Left lobe of liver (tissue), 2 donors: ENCODE measurements at regions not wholly inside any gene's neighbourhood (a gene's known extent, or its start where the extent isn't known, plus 50 kb on each side); places are given as distances from the start of the nearest gene placed in this dataset.
"Not testable (repeated sequence)": the region's sequence is repeated elsewhere in the genome, so short reads cannot be mapped to it uniquely, and the experiment has no call there.

Experiments
- ATAC-seq: fragments of 200-7000 bp; cut with Tn5 transposase; one replicate; pipeline ENCODE4 v1.9.1; 2020; ENCODE audit warnings: mild to moderate bottlenecking, moderate library complexity
- DNase-seq: peaks from one replicate; pipeline ENCODE4 v3.0.0-alpha.2; 2020; ENCODE audit warnings: low spot score
- donor health status: DM: no; HTN: no; CAD: no; lungs with moderate emphysema.
- donor health status: DM: no; HTN: yes; CAD: no.

DNA sequence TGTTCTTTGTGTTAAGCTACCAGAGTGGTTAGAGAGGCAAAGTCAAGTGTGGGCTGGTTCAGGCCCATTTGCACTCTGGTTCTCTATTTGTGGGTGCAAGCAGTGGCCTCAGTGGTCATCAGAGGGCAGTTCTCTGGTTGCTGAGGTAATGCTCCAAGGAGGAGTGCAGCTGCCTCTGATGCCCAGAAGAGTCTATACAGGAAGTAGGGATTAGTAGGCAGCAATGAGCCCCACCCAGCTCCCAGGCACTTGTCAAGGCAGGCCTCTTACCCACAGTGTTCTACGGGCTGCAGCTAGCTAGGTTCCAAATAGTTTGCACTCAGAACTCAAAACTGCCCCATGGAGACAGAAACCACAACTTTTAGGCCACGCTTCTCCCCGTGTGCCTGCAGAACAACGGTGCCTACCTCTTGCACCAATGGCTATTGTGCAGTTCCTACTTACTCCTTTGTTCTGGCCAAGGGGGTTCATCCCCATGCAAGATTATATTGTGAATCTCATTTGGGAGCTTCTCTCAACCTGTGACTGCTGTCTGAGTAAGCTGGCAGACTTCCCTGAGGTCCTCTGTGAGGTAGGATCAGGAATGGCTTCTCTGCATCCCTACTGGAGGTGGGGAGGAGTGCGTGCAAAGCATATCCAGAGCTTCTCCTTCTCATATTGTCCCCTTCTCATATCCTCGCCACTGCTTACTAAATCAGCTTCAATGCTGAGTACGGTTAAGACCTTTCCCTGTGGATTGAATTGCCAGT lies 410.3 kb upstream of the LMO3 start:
- DNase-seq (no peak), ATAC-seq (no peak)

DNA sequence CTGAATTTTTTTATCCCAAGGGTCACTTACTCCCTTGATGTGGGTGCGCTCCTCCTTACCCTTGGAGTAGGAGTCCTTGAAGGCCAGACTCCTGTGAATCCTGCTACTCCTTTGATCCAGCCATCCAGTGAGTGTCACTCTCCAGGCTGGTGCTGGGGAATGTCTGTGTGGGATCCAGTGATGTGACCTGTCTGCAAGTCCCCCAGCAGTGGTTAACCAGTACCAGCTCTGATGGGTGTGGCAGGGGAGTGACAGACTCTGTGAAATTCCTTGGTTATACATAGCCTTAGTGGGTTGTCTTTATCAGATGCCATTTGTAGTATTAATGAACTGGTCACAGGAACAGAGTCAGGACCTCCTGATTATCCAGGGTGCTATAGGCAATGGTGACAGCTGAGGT lies 409.5 kb upstream of the LMO3 start:
- no peak for ATAC-seq

GRCh38 chr12:17007442-17008040 lies 401.6 kb upstream of the LMO3 start:
- DNase-seq, ATAC-seq: not testable (repeated sequence)

More for the DNA sequence above, 409.5 kb upstream of the LMO3 start:
- no peak for DNase-seq

DNA sequence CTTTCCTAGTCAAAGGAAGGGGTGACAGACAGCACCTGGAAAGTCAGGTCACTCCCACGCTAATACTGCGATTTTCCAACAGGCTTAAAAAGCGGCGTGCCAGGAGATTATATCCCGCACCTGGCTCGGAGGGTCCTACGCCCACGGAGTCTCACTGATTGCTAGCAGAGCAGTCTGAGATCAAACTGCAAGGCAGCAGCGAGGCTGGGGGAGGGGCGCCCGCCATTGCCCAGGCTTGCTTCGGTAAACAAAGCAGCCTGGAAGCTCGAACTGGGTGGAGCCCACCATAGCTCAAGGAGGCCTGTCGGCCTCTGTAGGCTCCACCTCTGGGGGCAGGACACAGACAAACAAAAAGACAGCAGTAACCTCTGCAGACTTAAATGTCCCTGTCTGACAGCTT lies 392.6 kb upstream of the LMO3 start:
- not testable (repeated sequence) for DNase-seq, ATAC-seq

DNA sequence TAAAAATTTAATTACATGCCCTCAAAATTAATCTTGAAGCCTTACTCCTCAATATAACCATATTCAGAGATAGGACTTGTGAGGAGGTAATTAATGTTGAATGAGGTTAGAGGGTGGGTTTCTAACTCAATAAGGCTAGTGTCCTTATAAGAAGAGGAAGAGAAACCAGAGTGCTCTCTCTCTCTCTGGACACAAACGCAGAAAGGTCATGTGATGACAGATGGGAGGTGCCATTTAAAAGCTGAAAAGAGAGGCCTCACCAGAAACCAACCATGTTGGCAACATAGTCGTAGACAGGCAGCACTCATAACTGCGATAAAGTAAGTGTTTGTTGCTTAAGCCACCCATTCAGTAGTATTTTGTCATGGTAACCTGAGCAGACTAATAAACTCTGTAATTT lies 378.5 kb upstream of the LMO3 start:
- DNase-seq = no peak
- ATAC-seq = no peak

DNA sequence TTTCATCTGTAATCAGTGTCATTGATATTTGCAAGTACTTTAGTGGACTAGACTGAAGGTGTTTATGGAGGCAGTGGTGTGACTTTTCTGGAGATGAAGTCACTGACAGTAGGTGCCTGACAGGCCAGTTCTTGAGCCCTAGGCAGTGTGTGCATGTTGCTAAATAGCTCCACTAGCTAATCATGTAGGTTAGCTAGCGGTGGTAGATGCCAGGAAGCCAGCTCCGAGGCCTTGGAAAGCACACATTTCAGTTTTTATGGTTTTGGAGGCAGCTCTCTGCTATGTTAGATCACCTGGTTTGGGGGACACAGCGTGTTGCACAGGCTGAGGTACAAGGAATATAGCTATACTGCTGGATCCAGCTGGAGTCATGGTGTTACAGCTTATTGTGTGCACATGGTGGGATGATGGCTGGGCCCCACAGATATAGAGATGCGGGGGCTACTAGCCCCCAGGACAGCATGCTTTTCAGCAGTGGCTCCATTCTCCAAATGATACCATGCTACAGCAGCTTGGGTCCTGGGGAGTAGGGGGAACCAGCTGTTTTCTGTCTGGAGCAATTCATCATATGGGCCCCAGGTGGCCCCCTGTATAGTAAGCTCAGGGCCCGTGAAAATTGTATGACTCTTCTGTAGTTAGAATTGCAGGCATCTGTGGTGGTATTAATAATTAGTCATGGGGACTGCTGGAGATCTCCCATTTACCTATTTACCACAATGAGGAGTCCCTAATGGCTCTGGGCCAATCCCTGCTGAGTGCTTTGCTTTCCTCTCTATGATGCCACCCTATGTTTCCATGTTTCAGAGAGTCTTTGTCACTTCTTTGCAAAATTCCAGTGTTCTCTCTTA lies 367.2 kb upstream of the LMO3 start:
- ATAC-seq = no peak
- no peak for DNase-seq

GRCh38 chr12:16962889-16963288 lies 356.9 kb upstream of the LMO3 start:
- no peak for DNase-seq
- no peak for ATAC-seq

DNA sequence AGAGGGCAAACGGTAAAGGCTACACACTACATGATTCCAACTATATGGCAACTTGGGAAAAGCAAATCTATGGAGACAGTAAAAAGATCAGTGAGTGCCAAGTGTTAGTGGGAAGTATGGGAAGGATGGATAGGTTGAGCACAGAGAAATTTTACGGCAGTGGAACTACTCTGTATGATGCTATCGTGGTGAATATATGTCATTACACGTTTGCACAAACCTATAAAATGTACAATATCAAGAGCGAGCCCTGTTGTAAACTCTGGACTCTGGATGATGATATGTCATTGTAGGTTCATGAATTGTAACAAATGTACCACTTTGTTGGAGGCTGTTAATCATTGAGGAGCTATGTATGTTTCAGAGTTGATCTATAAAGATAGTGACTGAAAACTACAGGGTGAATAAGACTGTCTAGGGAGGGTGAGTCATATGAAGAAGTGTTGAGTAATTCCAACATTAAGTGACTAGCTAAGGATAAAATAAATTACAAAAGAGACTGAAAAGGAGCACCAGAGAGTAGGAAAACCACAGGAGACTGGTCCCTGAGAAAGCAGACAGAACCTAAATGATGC lies 349.2 kb upstream of the LMO3 start:
- no peak for ATAC-seq
- no peak for DNase-seq

- ATAC-seq (no peak), DNase-seq (no peak)
These were observed 344.1 kb upstream of the LMO3 start for GRCh38 chr12:16949871-16950667.

GRCh38 chr12:16949371-16949770 lies 343.4 kb upstream of the LMO3 start:
- no peak for ATAC-seq
- no peak for DNase-seq

DNA sequence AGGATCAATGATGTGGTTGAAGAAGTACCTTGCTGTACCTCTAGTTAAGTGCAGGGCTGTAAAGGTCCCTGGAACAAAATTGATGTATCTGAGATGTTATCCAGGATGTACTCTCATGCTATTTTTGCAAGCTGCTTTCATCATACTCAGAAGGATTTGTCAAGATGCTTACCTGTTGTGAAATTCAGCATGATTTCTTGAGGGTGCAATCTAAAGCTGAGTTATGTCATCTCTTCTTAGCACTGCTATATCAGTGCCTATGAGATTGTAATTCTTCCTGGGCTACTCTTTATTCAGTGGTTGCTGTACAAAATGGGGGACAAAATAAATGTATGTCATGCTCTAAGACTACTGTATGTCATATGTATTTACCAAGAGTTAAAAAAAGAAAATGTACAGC lies 340.7 kb upstream of the LMO3 start:
- no peak for ATAC-seq
- no peak for DNase-seq

- ATAC-seq = peak; percentile 100
- peak; percentile 60 for DNase-seq
These were observed 333.9 kb upstream of the LMO3 start for GRCh38 chr12:16939871-16940306.

- ATAC-seq = no peak
- DNase-seq = no peak
These were observed 321.3 kb upstream of the LMO3 start for GRCh38 chr12:16927259-16927658.

- DNase-seq = no peak
- ATAC-seq = no peak
These were observed 314.5 kb upstream of the LMO3 start for GRCh38 chr12:16920451-16920850.

DNA sequence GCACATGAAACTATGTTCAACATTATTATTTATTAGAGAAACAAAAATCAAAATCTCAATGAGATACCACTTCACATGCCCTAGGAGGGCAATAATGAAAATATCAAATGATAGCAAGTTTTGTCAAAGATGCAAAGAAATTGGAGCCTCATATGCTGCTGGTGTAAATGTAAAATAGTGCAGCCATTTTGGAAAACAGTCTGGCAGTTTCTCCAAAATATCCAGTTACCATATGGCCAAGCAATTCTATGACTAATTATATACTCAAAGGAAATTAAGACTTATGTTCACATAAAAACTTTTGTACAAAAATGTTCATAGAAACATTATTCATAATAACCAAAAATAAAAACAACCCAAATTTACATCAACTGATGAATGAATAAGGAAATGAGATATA lies 313.6 kb upstream of the LMO3 start:
- ATAC-seq = no peak

GRCh38 chr12:16914853-16915252 lies 308.9 kb upstream of the LMO3 start:
- ATAC-seq (no peak), DNase-seq (no peak)

More for the DNA sequence above, 313.6 kb upstream of the LMO3 start:
- no peak for DNase-seq

DNA sequence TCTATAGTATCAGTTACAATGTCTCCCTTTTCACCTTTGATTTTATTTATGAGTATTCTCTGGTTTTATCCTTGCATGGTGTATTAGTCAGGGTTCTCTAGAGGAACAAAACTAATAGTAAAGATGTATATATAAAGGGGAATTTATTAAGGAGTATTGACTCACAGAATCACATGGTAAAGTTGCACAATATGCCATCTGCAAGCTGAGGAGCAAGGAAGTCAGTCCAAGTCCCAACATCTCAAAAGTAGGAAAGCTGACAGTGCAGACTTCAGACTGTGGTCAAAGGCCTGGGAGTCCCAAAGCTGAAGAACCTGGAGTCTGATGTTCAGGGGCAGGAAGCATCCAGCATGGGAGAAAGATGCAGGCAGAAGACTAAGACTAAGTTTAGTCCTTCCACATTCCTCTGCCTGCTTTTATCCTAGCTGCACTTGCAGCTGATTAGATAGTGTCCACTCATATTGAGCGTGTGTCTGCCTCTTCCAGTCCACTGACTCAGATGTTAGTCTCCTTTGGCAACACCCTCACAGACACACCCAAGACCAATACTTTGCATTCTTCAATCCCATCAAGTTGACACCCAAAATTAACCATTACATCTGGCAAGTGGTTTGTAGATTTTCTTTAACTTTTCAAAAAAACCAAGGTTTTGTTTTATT lies 308.0 kb upstream of the LMO3 start:
- ATAC-seq = no peak

GRCh38 chr12:16901946-16902345 lies 296.0 kb upstream of the LMO3 start:
- ATAC-seq (no peak), DNase-seq (no peak)

More for the DNA sequence above, 308.0 kb upstream of the LMO3 start:
- no peak for DNase-seq

GRCh38 chr12:16893426-16893825 lies 287.5 kb upstream of the LMO3 start:
- DNase-seq = no peak
- ATAC-seq = no peak

GRCh38 chr12:16891673-16892072 lies 285.7 kb upstream of the LMO3 start:
- DNase-seq (no peak), ATAC-seq (no peak)
